Glomerular endothelial cell (primary cell): ENCODE measurements at regions not wholly inside any gene's neighbourhood (a gene's known extent, or its start where the extent isn't known, plus 50 kb on each side); places are given as distances from the start of the nearest gene placed in this dataset.
"Not testable (repeated sequence)": the region's sequence is repeated elsewhere in the genome, so short reads cannot be mapped to it uniquely, and the experiment has no call there.

Source experiments
- DNase-seq: peaks from one replicate; pipeline ENCODE4 v3.0.0-alpha.2; 2011; ENCODE audit warnings: low read depth, low spot score; ENCODE audit errors: extremely low read depth

DNA sequence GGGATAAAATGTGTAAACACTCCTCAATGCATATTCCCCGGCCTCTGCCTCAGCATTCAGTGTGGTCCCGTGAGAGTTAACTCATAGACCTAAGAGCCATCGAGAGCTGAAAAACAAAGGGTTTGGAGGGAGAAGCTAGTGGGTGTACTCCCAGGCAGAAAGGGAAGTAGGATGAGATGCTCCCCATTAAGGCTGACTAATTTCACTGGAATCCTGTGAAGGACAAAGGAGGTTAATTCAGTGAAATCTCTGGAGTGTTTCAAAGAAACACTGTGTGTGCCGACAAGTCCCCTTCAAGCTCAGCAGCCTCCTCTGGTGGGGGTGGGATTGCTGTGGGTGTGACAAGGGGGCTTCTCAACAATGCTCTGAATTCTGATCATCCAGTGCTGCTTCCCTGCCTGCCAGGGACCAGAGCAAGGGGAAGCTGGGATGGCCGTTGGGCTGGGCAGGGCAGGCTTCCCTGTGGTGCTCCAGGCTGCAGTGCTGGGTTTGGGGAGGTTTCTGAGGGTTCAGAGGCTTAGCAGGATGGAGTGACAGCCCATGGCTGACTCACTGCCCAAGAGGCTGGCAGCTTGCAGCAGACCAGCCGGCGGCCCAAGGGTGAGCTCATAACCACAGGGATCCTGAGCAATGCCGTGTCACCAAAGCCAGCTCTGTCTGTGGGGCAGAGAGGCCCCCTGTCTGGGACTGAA, 61.4 kb upstream of the BMAL1 start:
- DNase-seq: no peak

DNA sequence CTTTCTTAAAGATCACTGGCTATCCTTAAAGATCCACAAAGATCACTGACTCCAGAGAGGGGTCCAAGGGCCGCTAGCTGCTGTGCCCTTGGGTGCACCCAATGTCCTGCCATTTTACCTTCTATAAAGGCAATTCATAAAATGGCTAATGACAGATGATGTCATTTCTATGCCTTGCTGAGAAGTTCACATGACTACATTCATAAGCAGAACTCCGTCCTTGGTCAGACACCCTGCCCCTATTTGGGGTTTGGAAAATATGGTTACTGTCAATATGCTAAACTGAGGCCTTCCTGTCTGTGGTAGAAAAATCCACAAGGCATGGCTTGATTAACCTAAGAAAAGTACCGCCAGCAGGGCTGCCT, 60.9 kb upstream of the BMAL1 start:
- DNase-seq: no peak

GRCh38 chr11:13218685-13219084, 58.9 kb upstream of the BMAL1 start:
- not testable (repeated sequence) for DNase-seq

DNA sequence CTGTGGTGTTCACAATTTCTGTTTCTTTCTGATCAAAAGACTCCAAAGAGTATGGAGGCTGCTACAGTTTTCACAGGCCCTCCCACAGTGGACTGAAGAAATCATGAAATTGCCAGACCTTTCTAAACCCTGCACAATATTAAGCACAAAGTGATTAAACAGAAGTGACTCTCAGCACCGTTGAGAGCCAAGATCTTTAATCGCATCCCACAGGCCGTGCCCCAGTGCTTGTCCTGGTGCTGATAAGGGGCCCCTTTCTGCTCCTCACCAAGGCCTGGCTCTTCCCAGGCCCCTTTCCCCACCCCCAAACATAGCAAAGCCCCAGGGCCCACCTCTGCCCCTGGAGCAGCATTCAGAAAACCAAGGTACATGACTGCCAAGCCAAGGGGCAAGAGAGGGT, 57.4 kb upstream of the BMAL1 start:
- DNase-seq: no peak

DNA sequence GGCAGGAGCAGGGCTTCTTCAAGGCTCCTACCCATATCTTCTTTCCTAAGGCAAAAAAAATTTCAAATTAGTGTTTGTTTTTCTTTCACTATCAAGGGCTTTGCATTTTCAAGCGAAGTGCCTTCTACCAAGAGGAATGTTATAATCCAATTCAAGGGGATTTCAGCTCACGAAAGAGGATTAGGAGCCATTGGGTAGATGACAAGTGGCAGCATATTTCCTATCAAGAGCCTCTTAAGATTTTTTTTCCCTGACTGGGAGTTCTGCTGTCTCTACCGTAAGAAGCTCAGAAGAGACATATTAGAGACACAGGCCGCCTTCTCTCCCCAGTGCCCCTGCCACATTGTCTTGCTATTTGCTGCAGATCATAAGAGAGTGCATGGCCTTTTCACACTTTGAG, 55.9 kb upstream of the BMAL1 start:
- DNase-seq: no peak

GRCh38 chr11:13222285-13222684, 55.3 kb upstream of the BMAL1 start:
- DNase-seq: no peak

DNA sequence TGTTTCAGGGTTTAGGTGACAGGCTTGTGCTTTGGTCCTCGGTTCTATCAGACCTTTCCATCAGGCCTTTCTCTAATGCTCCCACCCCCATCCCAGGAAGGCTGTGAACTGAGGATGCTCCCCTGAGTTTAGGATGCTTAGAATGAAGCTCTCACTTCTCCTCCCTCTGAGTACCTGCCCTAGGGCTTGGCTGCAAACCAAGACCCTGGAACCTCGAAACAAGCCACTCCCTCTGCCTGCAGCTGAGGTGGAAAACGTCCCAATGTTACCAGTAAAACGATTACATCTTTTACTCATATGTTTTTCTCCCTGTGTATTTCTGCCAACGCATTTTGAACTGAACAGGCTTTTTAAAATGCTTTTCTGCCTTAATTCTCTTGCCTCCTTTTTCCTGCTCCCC, 54.5 kb upstream of the BMAL1 start:
- no peak for DNase-seq

GRCh38 chr11:13224324-13224723, 53.3 kb upstream of the BMAL1 start:
- DNase-seq: no peak

- no peak for DNase-seq
Measured at GRCh38 chr11:13225038-13226001, 52.3 kb upstream of the BMAL1 start.

DNA sequence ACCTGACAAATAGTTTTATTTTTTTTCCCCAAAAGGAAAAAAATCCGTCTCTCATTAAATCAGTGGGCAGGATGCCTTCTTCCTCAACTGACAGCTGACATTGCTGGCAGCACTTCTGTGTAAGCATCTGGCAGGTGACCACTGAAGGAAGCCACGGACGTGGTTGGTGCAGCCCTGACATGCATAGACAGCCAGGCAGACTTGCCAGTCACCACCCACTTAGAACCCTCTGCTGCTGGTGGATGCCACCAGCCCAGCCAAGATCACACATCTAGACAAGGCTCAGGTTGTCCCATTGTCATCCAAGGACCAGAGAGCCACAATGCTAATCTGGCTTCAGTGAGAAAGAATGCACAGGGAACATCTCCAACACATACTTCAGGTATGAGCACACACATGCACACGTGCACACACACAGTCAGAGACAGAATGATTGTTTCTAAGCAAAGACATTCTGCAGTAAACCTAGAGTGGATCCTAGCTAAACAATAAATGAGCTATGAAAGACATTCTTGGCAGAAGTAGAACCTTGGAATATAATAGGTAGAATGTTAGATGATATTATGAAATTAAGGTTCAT, 49.8 kb upstream of the BMAL1 start:
- no peak for DNase-seq
